Esophagus squamous epithelium (tissue), 5 donors: ENCODE measurements at regions not wholly inside any gene's neighbourhood (a gene's known extent, or its start where the extent isn't known, plus 50 kb on each side); places are given as distances from the start of the nearest gene placed in this dataset.

Experiments
- DNase-seq: peaks from one replicate; lab custom pipeline; 2025; lab: John Stamatoyannopoulos, UW
- H3K27ac ChIP-seq, 4 donors: fragments of 200-600 bp; sonication (generic); one replicate each; pipeline ENCODE4 v1.5.1; 2016 to 2019; ENCODE audit warnings: mild to moderate bottlenecking in 1 of 4
- H3K27me3 ChIP-seq, 4 donors: fragments of 200-600 bp; sonication (generic); 1 replicate in 3 of 4; 2 replicates in 1 of 4; pipeline versions ENCODE4 v1.5.1 to v1.6.0; 2017 to 2021; ENCODE audit warnings: antibody characterized with exemption in 1 of 4
- H3K36me3 ChIP-seq, 3 donors: fragments of 200-600 bp; sonication (generic); one replicate each; pipeline ENCODE4 v1.5.1; 2016 to 2019
- H3K4me1 ChIP-seq, 3 donors: fragments of 200-600 bp; sonication (generic); one replicate each; pipeline ENCODE4 v1.5.1; 2017 to 2019
- H3K4me3 ChIP-seq, 4 donors: fragments of 200-600 bp; sonication (generic); 1 replicate in 3 of 4; 2 replicates in 1 of 4; pipeline ENCODE4 v1.5.1; 2016 to 2019; ENCODE audit warnings: mild to moderate bottlenecking in 2 of 4, moderate library complexity in 1 of 4
- H3K9me3 ChIP-seq, 3 donors: fragments of 200-600 bp; sonication (generic); one replicate each; pipeline ENCODE4 v1.5.1; 2016 to 2019
- POLR2A ChIP-seq, 4 donors: fragments of 450-650 bp; IDR thresholded peaks; one replicate each; pipeline ENCODE4 v1.6.1; 2017; ENCODE audit warnings: antibody characterized with exemption in 4 of 4, mild to moderate bottlenecking in 4 of 4, moderate library complexity in 3 of 4
- WGBS, 2 donors: methylation state at CpG; one replicate each; pipeline ENCODE4 v1.1.5; 2018; 5-methylcytosine and 5-hydroxymethylcytosine counted together
- intact Hi-C: fragments of 100-400 bp; cut with DNase I; formaldehyde crosslinking; loops from one replicate; pipeline ENCODE4 v1.15.0; 2022
- TF ChIP-seq, protein P1 (sequence below), 6 experiments: fragments of 450-650 bp in 4 of 6; fragments of 200-600 bp in 2 of 6; sonication (generic) in 2 of 6; IDR thresholded peaks; one replicate each; pipeline ENCODE4 v1.5.1; 2016 to 2019; ENCODE audit warnings: antibody characterized with exemption in 6 of 6, mild to moderate bottlenecking in 4 of 6, moderate library complexity in 4 of 6
- donor health status: DM: yes; HTN: yes; CAD: no.

DNA sequence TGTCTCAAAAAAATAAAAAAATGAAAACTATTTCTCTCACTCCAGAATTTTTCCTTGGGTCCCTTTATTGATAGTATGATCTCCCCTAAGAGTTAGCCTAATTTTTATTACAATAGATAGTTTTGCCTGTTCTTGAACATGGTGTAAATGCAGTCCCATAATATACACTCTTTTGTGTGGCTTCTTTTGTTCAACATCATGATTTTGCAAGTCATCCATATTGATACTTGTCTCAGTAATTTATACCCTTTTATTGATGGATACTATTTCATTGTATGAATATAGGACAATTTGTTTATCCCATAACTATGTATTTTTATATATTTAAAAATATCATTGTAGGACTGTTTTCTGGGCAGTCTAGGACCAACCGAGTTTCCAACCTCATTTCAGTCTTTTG is 207.0 kb downstream of the UTP18 start:
- 73 to 100% methylated on average over 1 of the region's 1 CpG for WGBS, 2 donors
- peaks cover 0 to 53% (median 0%) of the 10 kb centered on the region in 4 donors for H3K27me3 ChIP-seq
- intact Hi-C loops: no loop called here

DNA sequence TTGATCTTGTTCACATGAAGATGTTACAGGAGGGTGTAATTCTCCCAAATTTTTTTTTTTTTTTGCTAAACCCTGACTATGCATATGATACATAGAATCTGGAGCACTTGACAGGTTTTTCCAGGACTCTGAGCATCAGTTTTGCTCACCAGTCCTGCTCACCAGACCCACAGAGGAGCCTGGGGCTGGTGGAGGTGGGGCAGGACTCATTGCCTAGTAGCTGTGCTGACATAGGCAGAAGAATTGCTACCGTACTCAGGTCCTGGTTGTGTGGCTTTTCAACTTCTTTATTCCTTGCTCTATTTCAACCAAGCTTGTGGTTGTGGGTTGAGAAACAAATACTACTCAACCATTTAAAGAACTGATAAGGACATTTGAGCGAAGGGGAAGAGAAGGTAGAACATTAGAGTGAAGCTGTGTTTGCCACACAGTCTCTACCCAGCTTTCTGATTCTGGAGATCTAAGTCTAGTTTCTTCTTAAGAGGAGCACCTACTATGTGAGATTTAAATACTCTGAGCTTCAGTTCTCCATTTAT is 212.4 kb downstream of the UTP18 start:
- intact Hi-C loops: no loop called here
- WGBS, 2 donors: 67% methylated on average over 2 of the region's 2 CpGs
- no peaks in the 10 kb centered on the region for H3K9me3 ChIP-seq
- no peak overlapping the region for H3K4me3 ChIP-seq
- no peak for TF ChIP-seq POLR2A (IDR thresholded peaks at IDR 0.05)
- TF ChIP-seq, protein P1, sequence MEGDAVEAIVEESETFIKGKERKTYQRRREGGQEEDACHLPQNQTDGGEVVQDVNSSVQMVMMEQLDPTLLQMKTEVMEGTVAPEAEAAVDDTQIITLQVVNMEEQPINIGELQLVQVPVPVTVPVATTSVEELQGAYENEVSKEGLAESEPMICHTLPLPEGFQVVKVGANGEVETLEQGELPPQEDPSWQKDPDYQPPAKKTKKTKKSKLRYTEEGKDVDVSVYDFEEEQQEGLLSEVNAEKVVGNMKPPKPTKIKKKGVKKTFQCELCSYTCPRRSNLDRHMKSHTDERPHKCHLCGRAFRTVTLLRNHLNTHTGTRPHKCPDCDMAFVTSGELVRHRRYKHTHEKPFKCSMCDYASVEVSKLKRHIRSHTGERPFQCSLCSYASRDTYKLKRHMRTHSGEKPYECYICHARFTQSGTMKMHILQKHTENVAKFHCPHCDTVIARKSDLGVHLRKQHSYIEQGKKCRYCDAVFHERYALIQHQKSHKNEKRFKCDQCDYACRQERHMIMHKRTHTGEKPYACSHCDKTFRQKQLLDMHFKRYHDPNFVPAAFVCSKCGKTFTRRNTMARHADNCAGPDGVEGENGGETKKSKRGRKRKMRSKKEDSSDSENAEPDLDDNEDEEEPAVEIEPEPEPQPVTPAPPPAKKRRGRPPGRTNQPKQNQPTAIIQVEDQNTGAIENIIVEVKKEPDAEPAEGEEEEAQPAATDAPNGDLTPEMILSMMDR (IDR thresholded peaks at IDR 0.05): no peak
- DNase-seq: no peak
- H3K36me3 ChIP-seq: no peaks in the 10 kb centered on the region
- peaks cover 0 to 56% (median 0%) of the 10 kb centered on the region in 4 donors for H3K27me3 ChIP-seq
- peaks cover 0 to 20% (median 0%) of the 10 kb centered on the region in 3 donors for H3K4me1 ChIP-seq
- H3K27ac ChIP-seq: no peak overlapping the region

More for the DNA sequence above, 207.0 kb downstream of the UTP18 start:
- Histone ChIP-seq H3K27ac (no peak overlapping the region), H3K36me3 (no peaks in the 10 kb centered on the region), H3K9me3 (no peaks in the 10 kb centered on the region), H3K4me3 (no peak overlapping the region), H3K4me1 (peaks cover 0 to 17% (median 0%) of the 10 kb centered on the region in 3 donors)
- no peak for DNase-seq
- TF ChIP-seq POLR2A (IDR thresholded peaks at IDR 0.05): no peak
- TF ChIP-seq, protein P1 (IDR thresholded peaks at IDR 0.05): no peak

DNA sequence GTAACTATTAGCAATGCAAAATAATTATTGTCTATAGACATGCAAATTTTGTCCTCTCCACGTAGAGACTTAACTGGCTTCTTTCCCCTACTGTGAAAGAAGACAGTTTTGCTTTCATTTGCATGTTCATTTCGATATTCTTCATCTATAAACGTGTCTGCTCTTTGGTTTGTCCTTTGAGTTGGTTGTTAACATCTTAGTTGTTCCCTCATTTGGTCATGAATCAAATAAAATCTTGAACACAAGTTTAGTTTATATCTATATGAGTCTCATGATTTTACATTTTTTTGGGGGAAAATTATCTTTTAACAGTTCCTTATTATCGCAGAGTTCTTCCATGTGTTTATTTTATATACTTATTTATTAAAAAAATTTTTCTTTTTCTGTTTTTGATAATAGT is 214.4 kb downstream of the UTP18 start:
- no peak for TF ChIP-seq POLR2A (IDR thresholded peaks at IDR 0.05)
- TF ChIP-seq, protein P1 (IDR thresholded peaks at IDR 0.05): no peak
- H3K27ac ChIP-seq: no peak overlapping the region
- H3K27me3 ChIP-seq: peaks cover 0 to 55% (median 0%) of the 10 kb centered on the region in 4 donors
- H3K9me3 ChIP-seq: no peaks in the 10 kb centered on the region
- DNase-seq: no peak
- H3K36me3 ChIP-seq: no peaks in the 10 kb centered on the region
- intact Hi-C loops: no loop called here
- H3K4me1 ChIP-seq: peaks cover 0 to 20% (median 0%) of the 10 kb centered on the region in 3 donors
- WGBS, 2 donors: 49 to 60% methylated on average over 4 of the region's 4 CpGs
- H3K4me3 ChIP-seq: no peak overlapping the region

DNA sequence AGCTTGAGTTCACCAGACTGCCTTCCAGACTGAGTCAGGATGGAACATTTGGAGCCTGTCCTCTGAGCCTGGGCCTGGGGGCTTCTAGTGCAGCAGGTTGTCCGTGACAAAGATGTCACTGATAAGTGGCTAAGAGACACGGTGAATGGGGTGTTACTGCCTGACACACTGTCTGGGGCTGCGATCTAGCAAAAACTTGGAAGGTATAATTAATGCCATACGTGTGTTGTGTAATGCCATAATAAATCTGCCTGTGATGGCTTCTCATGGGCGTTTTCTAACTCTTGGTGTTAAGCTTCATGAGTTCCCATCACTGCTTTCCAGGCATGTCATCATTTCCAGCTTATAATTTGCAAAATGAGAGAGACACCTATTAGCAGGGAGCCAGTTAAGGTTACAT is 215.4 kb downstream of the UTP18 start:
- DNase-seq: no peak
- no peaks in the 10 kb centered on the region for H3K36me3 ChIP-seq
- no peak overlapping the region for H3K27ac ChIP-seq
- H3K27me3 ChIP-seq: peaks cover 0 to 55% (median 0%) of the 10 kb centered on the region in 4 donors
- H3K4me3 ChIP-seq: no peak overlapping the region
- no peak for TF ChIP-seq POLR2A (IDR thresholded peaks at IDR 0.05)
- TF ChIP-seq, protein P1 (IDR thresholded peaks at IDR 0.05): no peak
- 36 to 74% methylated on average over 5 of the region's 5 CpGs for WGBS, 2 donors
- H3K9me3 ChIP-seq: no peaks in the 10 kb centered on the region
- intact Hi-C loops: no loop called here
- H3K4me1 ChIP-seq: peaks cover 0 to 11% (median 0%) of the 10 kb centered on the region in 3 donors

DNA sequence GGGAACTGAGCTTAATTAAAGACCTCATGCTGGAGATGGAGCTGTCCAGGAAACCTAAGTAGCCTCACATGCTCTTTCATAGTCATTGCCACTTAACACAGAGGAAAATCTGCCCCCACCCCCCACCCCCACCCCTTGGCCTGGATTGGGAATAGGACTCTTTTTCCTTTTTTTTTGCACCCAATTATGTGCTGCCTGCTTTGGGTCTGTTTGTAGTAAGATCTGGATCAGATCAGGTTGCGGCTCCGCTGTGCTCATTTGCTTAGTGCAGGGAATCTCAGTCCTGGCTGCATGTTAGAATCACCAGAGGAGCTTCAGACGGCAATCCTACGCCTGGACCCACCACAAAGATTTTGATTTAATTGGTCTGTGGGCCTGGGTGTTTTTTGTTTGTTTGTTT is 219.0 kb downstream of the UTP18 start:
- Histone ChIP-seq H3K36me3 (no peaks in the 10 kb centered on the region), H3K27me3 (peaks cover 0 to 42% (median 0%) of the 10 kb centered on the region in 4 donors), H3K4me1 (no peaks in the 10 kb centered on the region), H3K4me3 (no peak overlapping the region), H3K27ac (no peak overlapping the region), H3K9me3 (peaks cover 0 to 5% (median 0%) of the 10 kb centered on the region in 3 donors)
- no peak for TF ChIP-seq POLR2A (IDR thresholded peaks at IDR 0.05)
- TF ChIP-seq, protein P1 (IDR thresholded peaks at IDR 0.05): no peak
- intact Hi-C loops: no loop called here
- 63 to 84% methylated on average over 3 to 4 of the region's 4 CpGs for WGBS, 2 donors
- no peak for DNase-seq
